Gastroesophageal sphincter (tissue), 4 donors: ENCODE measurements at regions not wholly inside any gene's neighbourhood (a gene's known extent, or its start where the extent isn't known, plus 50 kb on each side); places are given as distances from the start of the nearest gene placed in this dataset.
"Not testable (repeated sequence)": the region's sequence is repeated elsewhere in the genome, so short reads cannot be mapped to it uniquely, and the experiment has no call there.

Source experiments
- ATAC-seq: fragments of 150-250 bp; one replicate; pipeline ENCODE4 v1.9.1; 2016; ENCODE audit warnings: mild to moderate bottlenecking, moderate library complexity
- H3K27ac ChIP-seq, 4 donors: fragments of 200-600 bp; sonication (generic) in 3 of 4; 1 replicate in 3 of 4; 2 replicates in 1 of 4; pipeline ENCODE4 v1.5.1; 2016 to 2019
- H3K27me3 ChIP-seq: fragments of 200-600 bp; sonication (generic); one replicate; pipeline ENCODE4 v1.5.1; 2019
- H3K36me3 ChIP-seq, 2 donors: fragments of 200-600 bp; sonication (generic); one replicate each; pipeline ENCODE4 v1.5.1; 2019; ENCODE audit warnings: control low read depth in 1 of 2
- H3K4me1 ChIP-seq, 3 donors: fragments of 200-600 bp; sonication (generic); 1 replicate in 2 of 3; 2 replicates in 1 of 3; pipeline ENCODE4 v1.5.1; 2016 to 2019; ENCODE audit warnings: control low read depth in 2 of 3
- H3K4me3 ChIP-seq, 2 donors: fragments of 200-600 bp; sonication (generic); one replicate each; pipeline ENCODE4 v1.5.1; 2019; ENCODE audit warnings: mild to moderate bottlenecking in 1 of 2, moderate library complexity in 1 of 2
- H3K9me3 ChIP-seq, 3 donors: fragments of 200-600 bp; sonication (generic); one replicate each; pipeline ENCODE4 v1.5.1; 2017 to 2019; ENCODE audit warnings: control low read depth in 2 of 3
- CTCF ChIP-seq, 4 experiments: fragments of 200-600 bp in 2 of 4; fragments of 450-650 bp in 2 of 4; sonication (generic) in 1 of 4; IDR thresholded peaks; one replicate each; pipeline ENCODE4 v1.5.1; 2017 to 2019; ENCODE audit warnings: antibody characterized with exemption in 4 of 4, mild to moderate bottlenecking in 2 of 4, moderate library complexity in 2 of 4
- EP300 ChIP-seq: sonication (generic); formaldehyde crosslinking; IDR thresholded peaks from one replicate; pipeline ENCODE4 v1.6.1; 2017; ENCODE audit warnings: antibody characterized with exemption, mild to moderate bottlenecking
- POLR2A ChIP-seq, 2 donors: fragments of 450-650 bp; IDR thresholded peaks; one replicate each; pipeline ENCODE4 v1.6.1; 2017; ENCODE audit warnings: antibody characterized with exemption in 2 of 2, mild to moderate bottlenecking in 2 of 2, moderate library complexity in 1 of 2
- POLR2AphosphoS5 ChIP-seq: sonication (generic); formaldehyde crosslinking; IDR thresholded peaks from one replicate; pipeline ENCODE4 v1.6.1; 2017; ENCODE audit warnings: antibody characterized with exemption
- WGBS, 2 donors: methylation state at CpG; one replicate each; pipeline ENCODE4 v1.1.5; 2018; ENCODE audit warnings: low coverage in 1 of 2; 5-methylcytosine and 5-hydroxymethylcytosine counted together

DNA sequence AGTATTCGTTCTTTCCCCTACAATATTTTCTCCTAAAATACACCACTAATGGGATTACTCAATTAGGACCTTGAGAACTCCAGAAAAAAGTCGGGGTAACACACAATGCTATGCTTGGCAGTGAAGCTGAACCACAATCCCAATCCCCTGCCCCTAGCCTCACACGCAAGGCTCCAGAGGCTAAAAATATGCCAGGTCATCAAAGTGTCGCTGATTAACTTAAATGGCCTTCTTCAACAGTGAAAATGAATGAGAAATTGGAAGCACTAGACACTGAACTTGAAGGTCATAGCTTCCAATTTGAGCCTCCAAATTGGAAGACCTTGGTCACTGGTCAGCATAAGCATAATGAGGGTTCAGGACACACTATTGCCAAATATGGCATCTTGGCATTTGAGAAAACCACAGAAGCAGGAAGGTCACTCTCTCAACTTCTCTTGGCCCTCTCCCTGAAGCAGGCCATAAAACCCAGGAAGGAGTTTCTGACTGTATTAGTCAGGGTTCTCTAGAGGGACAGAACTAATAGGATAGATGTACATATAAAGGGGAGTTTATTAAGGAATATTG lies 86.0 kb upstream of the SATB2 start:
- WGBS, 2 donors, result 80 to 83% methylated on average over 3 to 4 of the region's 4 CpGs
- Histone ChIP-seq H3K36me3 (no peaks in the 10 kb centered on the region), H3K4me3 (no peak overlapping the region), H3K9me3 (no peaks in the 10 kb centered on the region), H3K4me1 (no peaks in the 10 kb centered on the region), H3K27ac (no peak overlapping the region), H3K27me3 (no peaks in the 10 kb centered on the region)
- TF ChIP-seq EP300 (no peak), POLR2A (IDR thresholded peaks at IDR 0.05) (no peak), POLR2AphosphoS5 (no peak), CTCF (IDR thresholded peaks at IDR 0.05) (no peak)
- no peak for ATAC-seq

GRCh38 chr2:199535445-199536177 lies 77.9 kb upstream of the SATB2 start:
- TF ChIP-seq POLR2AphosphoS5, result no peak
- TF ChIP-seq CTCF (IDR thresholded peaks at IDR 0.05), result no peak
- TF ChIP-seq POLR2A (IDR thresholded peaks at IDR 0.05), result no peak
- no peak for TF ChIP-seq EP300
- no peak for ATAC-seq

GRCh38 chr2:199533873-199534272 lies 76.1 kb upstream of the SATB2 start:
- H3K9me3 ChIP-seq, H3K27ac ChIP-seq, H3K4me1 ChIP-seq, H3K27me3 ChIP-seq, H3K4me3 ChIP-seq, ATAC-seq, H3K36me3 ChIP-seq: not testable (repeated sequence)
- WGBS, 2 donors, result 82 to 100% methylated on average over 2 to 3 of the region's 3 CpGs

More at GRCh38 chr2:199535445-199536177, 77.9 kb upstream of the SATB2 start:
- Histone ChIP-seq H3K9me3 (no peaks in the 10 kb centered on the region), H3K27me3 (peaks cover 6% of the 10 kb centered on the region), H3K36me3 (no peaks in the 10 kb centered on the region), H3K27ac (no peak overlapping the region), H3K4me3 (no peak overlapping the region), H3K4me1 (no peaks in the 10 kb centered on the region)
- 80 to 86% methylated on average over 5 to 7 of the region's 7 CpGs for WGBS, 2 donors

- no peak for TF ChIP-seq EP300
- TF ChIP-seq POLR2A (IDR thresholded peaks at IDR 0.05), result no peak
- no peak for TF ChIP-seq POLR2AphosphoS5
- TF ChIP-seq CTCF (IDR thresholded peaks at IDR 0.05), result no peak
- H3K4me1 ChIP-seq, result no peaks in the 10 kb centered on the region
- no peaks in the 10 kb centered on the region for H3K9me3 ChIP-seq
Measured at GRCh38 chr2:199527071-199527470, 69.3 kb upstream of the SATB2 start.

DNA sequence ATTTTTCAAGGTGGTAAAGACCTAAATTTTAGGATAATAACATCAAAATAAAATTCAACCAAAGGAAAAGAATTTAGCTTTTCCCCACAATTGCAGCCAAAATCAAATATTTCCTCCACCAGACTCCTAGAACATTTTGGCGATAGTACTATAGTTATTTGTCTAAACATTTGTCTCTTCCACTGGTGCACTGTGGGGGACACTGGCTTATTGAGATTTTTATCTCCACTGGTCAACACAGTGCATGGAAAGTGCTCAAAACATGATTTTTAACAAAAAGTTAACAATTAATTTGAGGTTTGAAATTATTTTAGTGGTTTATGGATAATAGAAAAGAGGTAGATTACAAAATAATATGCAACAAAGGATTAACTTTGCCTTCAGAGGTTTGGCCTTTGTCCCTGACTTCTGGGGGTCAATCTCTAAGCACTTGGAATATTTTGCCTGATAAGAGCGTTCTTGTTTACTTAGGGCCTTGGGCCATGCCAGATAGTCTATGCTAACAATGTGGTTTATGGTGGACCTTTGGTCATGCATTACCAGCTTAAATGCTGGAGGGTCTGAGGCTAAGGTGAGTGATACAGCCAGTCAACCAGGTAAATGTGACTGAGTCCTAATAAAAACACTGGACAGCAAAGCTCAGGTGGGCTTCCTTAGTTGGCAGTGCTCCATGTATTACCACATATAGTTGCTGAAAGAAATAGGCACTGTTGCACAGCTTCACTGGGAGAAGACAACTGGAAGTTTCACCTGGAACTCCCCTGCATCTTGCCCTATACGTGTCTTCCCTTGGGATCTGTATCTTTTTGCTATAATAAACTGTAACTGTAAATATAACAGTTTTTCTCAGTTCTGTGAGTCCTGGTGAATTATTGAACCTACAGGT lies 67.2 kb upstream of the SATB2 start:
- Histone ChIP-seq H3K9me3 (no peaks in the 10 kb centered on the region), H3K36me3 (no peaks in the 10 kb centered on the region), H3K27ac (no peak overlapping the region), H3K27me3 (no peaks in the 10 kb centered on the region), H3K4me3 (no peak overlapping the region), H3K4me1 (no peaks in the 10 kb centered on the region)
- WGBS, 2 donors, result 61 to 92% methylated on average over 2 to 3 of the region's 3 CpGs
- ATAC-seq, result no peak
- TF ChIP-seq EP300, result no peak
- TF ChIP-seq CTCF (IDR thresholded peaks at IDR 0.05), result no peak
- TF ChIP-seq POLR2A (IDR thresholded peaks at IDR 0.05), result no peak
- TF ChIP-seq POLR2AphosphoS5, result no peak

More at GRCh38 chr2:199527071-199527470, 69.3 kb upstream of the SATB2 start:
- Histone ChIP-seq H3K4me3 (no peak overlapping the region), H3K36me3 (no peaks in the 10 kb centered on the region), H3K27me3 (no peaks in the 10 kb centered on the region), H3K27ac (no peak overlapping the region)
- WGBS, 2 donors, result 60 to 62% methylated on average over 1 of the region's 1 CpG
- ATAC-seq, result no peak
